Endothelial cell of umbilical vein (primary cell): ENCODE measurements at regions not wholly inside any gene's neighbourhood (a gene's known extent, or its start where the extent isn't known, plus 50 kb on each side); places are given as distances from the start of the nearest gene placed in this dataset.

Experiments used
- BruUV-seq: library from RNA; stranded (reverse); fragments of 400-500 nt; replicated peaks from 2 replicates; lab custom pipeline; 2021; lab: Mats Ljungman, UMichigan
- CTCF ChIA-PET: fragments of 300-600, 350-600 bp; sonication (Branson Sonifier 250); formaldehyde crosslinking; loops from one replicate; lab custom pipeline; 2021; ENCODE audit warnings: antibody characterized with exemption, inconsistent platforms; lab: Charles Lee
- POLR2A ChIA-PET: fragments of 300-600, 350-600 bp; sonication (Branson Sonifier 250); formaldehyde crosslinking; loops from one replicate; lab custom pipeline; 2021; ENCODE audit warnings: antibody characterized with exemption, inconsistent platforms; lab: Charles Lee
- DNase-seq: peaks from one replicate; pipeline ENCODE4 v3.0.0-alpha.2; 2011; ENCODE audit warnings: low read depth, low spot score
- FAIRE-seq: peaks from 2 replicates; lab custom pipeline; 2011; peaks lifted over from hg19 to GRCh38; lab: Jason Lieb, UNC
- H2AFZ ChIP-seq: 2 replicates; pipeline ENCODE4 v1.6.0; 2012; ENCODE audit warnings: low read depth, low read length, control low read depth, inconsistent platforms
- H3K27ac ChIP-seq: 2 replicates; pipeline ENCODE4 v1.5.1; 2011; ENCODE audit warnings: low read depth, mild to moderate bottlenecking, control low read depth, low read length, moderate library complexity; ENCODE audit not compliant: insufficient read depth
- H3K27me3 ChIP-seq, 2 experiments: 2 replicates each; pipeline versions ENCODE4 v1.6.0 to v1.6.1; 2011; ENCODE audit warnings: low read length in 2 of 2, mixed read lengths in 1 of 2; ENCODE audit not compliant: control insufficient read depth in 2 of 2, insufficient read depth in 2 of 2
- H3K36me3 ChIP-seq, 2 experiments: 2 replicates in 1 of 2; 3 replicates in 1 of 2; pipeline ENCODE4 v1.5.1; 2011; ENCODE audit warnings: low read length in 2 of 2, mild to moderate bottlenecking in 1 of 2, moderate library complexity in 1 of 2; ENCODE audit not compliant: control insufficient read depth in 2 of 2, insufficient read depth in 2 of 2; ENCODE audit errors: extremely low read depth in 1 of 2
- H3K4me1 ChIP-seq: 3 replicates; pipeline ENCODE4 v1.5.1; 2011; ENCODE audit warnings: mild to moderate bottlenecking, low read length; ENCODE audit not compliant: control insufficient read depth, insufficient read depth; ENCODE audit errors: extremely low read depth
- H3K4me2 ChIP-seq: 2 replicates; pipeline ENCODE4 v1.6.1; 2011; ENCODE audit warnings: low read length, control low read depth, mixed read lengths; ENCODE audit not compliant: insufficient read depth
- H3K4me3 ChIP-seq, 3 experiments: fragments of 200-600 bp in 1 of 3; sonication (generic), shearing (Covaris generic) in 1 of 3; replicated peaks in 1 of 3; 2 replicates each; pipeline ENCODE4 v1.5.1; 2011 to 2016; ENCODE audit warnings: control low read depth in 3 of 3, low read length in 3 of 3, mild to moderate bottlenecking in 2 of 3, inconsistent platforms in 1 of 3, low read depth in 1 of 3, moderate library complexity in 1 of 3; ENCODE audit not compliant: insufficient read depth in 1 of 3
- H3K79me2 ChIP-seq: 2 replicates; pipeline ENCODE4 v1.6.0; 2012; ENCODE audit warnings: low read length, inconsistent platforms; ENCODE audit not compliant: control insufficient read depth, insufficient read depth
- H3K9ac ChIP-seq: replicated peaks from 2 replicates; pipeline ENCODE3; 2011; ENCODE audit warnings: low read length, control low read depth; ENCODE audit not compliant: insufficient read depth; ENCODE audit errors: extremely low read depth
- H3K9me1 ChIP-seq: replicated peaks from 3 replicates; pipeline ENCODE4 v1.6.0; 2011; ENCODE audit warnings: mild to moderate bottlenecking, low read length; ENCODE audit not compliant: control insufficient read depth, insufficient read depth; ENCODE audit errors: extremely low read depth
- H3K9me3 ChIP-seq: replicated peaks from 2 replicates; pipeline ENCODE4 v1.5.1; 2012; ENCODE audit warnings: low read length, inconsistent platforms; ENCODE audit not compliant: control insufficient read depth, insufficient read depth
- H4K20me1 ChIP-seq: replicated peaks from 2 replicates; pipeline ENCODE3; 2011; ENCODE audit warnings: mild to moderate bottlenecking, low read length; ENCODE audit not compliant: control insufficient read depth, insufficient read depth; ENCODE audit errors: extremely low read depth
- EZH2 ChIP-seq: IDR thresholded peaks from 2 replicates; pipeline ENCODE4 v1.6.1; 2012; ENCODE audit warnings: borderline replicate concordance, low read depth, mild to moderate bottlenecking, moderate library complexity, low read length, inconsistent platforms; ENCODE audit not compliant: severe bottlenecking
- FOS ChIP-seq: IDR thresholded peaks from 2 replicates; pipeline ENCODE4 v1.6.1; 2011; ENCODE audit warnings: mild to moderate bottlenecking, low read length, moderate library complexity, borderline replicate concordance; ENCODE audit not compliant: insufficient read depth
- GATA2 ChIP-seq: IDR thresholded peaks from 2 replicates; pipeline ENCODE4 v1.7.0; 2011; ENCODE audit warnings: low read depth, mild to moderate bottlenecking, moderate library complexity, mixed read lengths, low read length; ENCODE audit not compliant: insufficient read length, insufficient read depth
- JUN ChIP-seq: IDR thresholded peaks from 2 replicates; pipeline ENCODE4 v1.6.1; 2011; ENCODE audit warnings: borderline replicate concordance, low read depth; ENCODE audit not compliant: insufficient read length, insufficient read depth
- MAX ChIP-seq: IDR thresholded peaks from 2 replicates; pipeline ENCODE4 v1.6.1; 2011; ENCODE audit not compliant: insufficient read depth, insufficient read length
- MYC ChIP-seq: IDR thresholded peaks from one replicate; pipeline ENCODE4 v1.6.1; 2011; ENCODE audit warnings: mild to moderate bottlenecking, low read depth, low read length
- POLR2A ChIP-seq: IDR thresholded peaks from 2 replicates; pipeline ENCODE4 v1.6.1; 2012; ENCODE audit warnings: low read depth, mild to moderate bottlenecking, control low read depth, low read length
- dilution Hi-C: fragments of 300-500 bp; cut with MboI; formaldehyde crosslinking; loops from one replicate; pipeline ENCODE4 v1.15.0; 2019; ENCODE audit warnings: low sequenced_read_pairs; ENCODE audit not compliant: extremely low pct_ligation_motif_present
- intact Hi-C: fragments of 100-400 bp; cut with micrococcal nuclease; formaldehyde crosslinking; loops from one replicate; pipeline ENCODE4 v1.10.0; 2022

- Histone ChIP-seq H3K9me1 (no peaks in the 10 kb centered on the region), H3K4me3 (no peak overlapping the region), H4K20me1 (no peaks in the 10 kb centered on the region), H3K27me3 (no peaks in the 10 kb centered on the region), H3K79me2 (no peaks in the 10 kb centered on the region), H3K4me1 (no peaks in the 10 kb centered on the region), H3K27ac (no peak overlapping the region), H3K36me3 (no peaks in the 10 kb centered on the region), H3K4me2 (no peak overlapping the region), H3K9me3 (no peaks in the 10 kb centered on the region), H3K9ac (no peak overlapping the region), H2AFZ (no peak overlapping the region)
- CTCF ChIA-PET, result interaction anchor here (1.2 kb wide), 1 partner anchor 10 kb away, joined by 3 read pairs; no protein-coding TSS in a partner anchor
- dilution Hi-C loops, result no loop called here
- FAIRE-seq (no peak), DNase-seq (no peak)
- POLR2A ChIA-PET, result no interaction called here
- intact Hi-C loops, result no loop called here
- BruUV-seq, result no TSS peak
- no peak for TF ChIP-seq MAX
- no peak for TF ChIP-seq GATA2
- no peak for TF ChIP-seq POLR2A
- TF ChIP-seq FOS, result no peak
- no peak for TF ChIP-seq JUN
These were observed 160.1 kb upstream of the ACTBL2 start for GRCh38 chr5:57642698-57643097.

- Histone ChIP-seq H3K27me3 (no peaks in the 10 kb centered on the region), H3K79me2 (no peaks in the 10 kb centered on the region), H4K20me1 (no peaks in the 10 kb centered on the region), H3K9ac (no peak overlapping the region), H3K9me3 (no peaks in the 10 kb centered on the region), H3K9me1 (no peaks in the 10 kb centered on the region), H3K27ac (no peak overlapping the region), H3K4me2 (no peak overlapping the region), H2AFZ (no peak overlapping the region), H3K4me3 (no peak overlapping the region), H3K36me3 (no peaks in the 10 kb centered on the region), H3K4me1 (no peaks in the 10 kb centered on the region)
- intact Hi-C loops (no loop called here), dilution Hi-C loops (no loop called here)
- POLR2A ChIA-PET, result no interaction called here
- CTCF ChIA-PET, result interaction anchor here (1.2 to 6.0 kb wide), 2 partner anchors 8 to 9 kb away, joined by 3 to 33 read pairs; no protein-coding TSS in a partner anchor
- no peak for FAIRE-seq
- TF ChIP-seq MYC (no peak), MAX (no peak), JUN (no peak), GATA2 (no peak), FOS (no peak), EZH2 (no peak), POLR2A (no peak)
- no TSS peak for BruUV-seq
- DNase-seq, result no peak
These were observed 159.5 kb upstream of the ACTBL2 start for GRCh38 chr5:57642066-57642465.
